ENCODE measurements at regions not wholly inside any gene's neighbourhood (a gene's known extent, or its start where the extent isn't known, plus 50 kb on each side); places are given as distances from the start of the nearest gene placed in this dataset.

DNA sequence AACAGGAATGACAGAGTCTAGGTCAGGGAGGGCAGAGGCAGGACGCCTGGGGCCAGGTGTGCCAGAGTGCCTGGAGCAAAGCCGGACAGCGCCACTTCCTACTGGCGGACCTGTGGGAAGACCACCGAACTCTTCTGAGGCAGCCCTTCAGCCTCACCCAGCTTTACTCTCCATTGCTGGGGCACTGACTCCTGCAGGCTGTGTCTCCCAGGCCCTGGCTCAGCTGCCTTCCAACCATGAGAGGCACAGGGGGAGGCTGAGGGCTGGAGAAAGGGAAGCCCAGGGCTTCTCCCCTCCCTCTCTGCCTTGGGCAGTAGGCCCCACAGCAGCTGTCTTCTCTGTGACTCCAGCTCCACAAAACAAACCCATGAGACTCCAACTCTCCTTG, 139.6 kb upstream of the UNC5B start:
- peaks cover 11 to 33% (median 22%) of the 10 kb centered on the region in 3 donors for H3K4me1 ChIP-seq (ENCODE audit: control insufficient read depth in 3 of 3, insufficient read depth in 3 of 3, low read length in 3 of 3)

DNA sequence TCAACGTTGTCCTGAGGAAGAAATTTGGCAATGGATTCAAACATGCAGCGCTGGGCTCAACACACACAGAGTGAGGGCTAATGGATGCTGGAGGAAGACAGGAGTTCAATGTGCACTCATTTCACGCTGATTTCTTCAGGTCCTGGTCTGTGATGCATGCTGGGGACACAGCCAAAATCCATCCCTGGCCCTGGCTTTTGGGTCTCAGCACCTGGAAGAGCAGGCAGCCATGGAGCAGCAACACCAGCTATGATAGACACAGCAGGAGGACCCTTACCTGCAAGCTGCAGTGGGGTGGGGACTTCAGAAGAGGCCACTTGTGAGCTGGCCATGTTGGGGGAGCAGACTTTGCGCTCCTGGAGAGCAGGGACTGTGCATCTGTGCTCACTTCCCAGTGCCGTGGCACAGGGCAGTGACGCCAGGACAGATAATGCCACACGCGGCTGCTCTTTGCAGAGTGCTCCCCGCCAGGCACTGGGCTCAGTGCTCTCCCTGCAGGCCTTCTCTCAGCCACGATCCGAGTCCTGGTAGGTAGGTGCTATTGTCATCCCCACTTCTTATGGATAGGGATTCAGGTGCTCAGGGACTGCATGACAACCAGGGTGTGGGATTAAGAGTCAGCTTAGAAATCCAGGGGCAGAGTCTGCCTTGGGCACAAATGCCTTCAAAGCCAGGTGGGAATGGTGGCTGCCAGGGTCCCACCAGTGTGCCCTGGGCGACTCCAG, 138.8 kb upstream of the UNC5B start:
- Histone ChIP-seq H3K9ac (ENCODE audit: low read depth in 1 of 3, low read length in 3 of 3) (no peak overlapping the region), H3K4me1 (ENCODE audit: control insufficient read depth in 3 of 3, insufficient read depth in 3 of 3, low read length in 3 of 3) (peaks cover 11 to 31% (median 21%) of the 10 kb centered on the region in 3 donors), H3K9me3 (ENCODE audit: control insufficient read depth in 3 of 3, low read length in 3 of 3) (no peaks in the 10 kb centered on the region), H3K4me3 (ENCODE audit: low read length in 3 of 3) (no peak overlapping the region), H3K36me3 (ENCODE audit: control insufficient read depth in 3 of 3, insufficient read depth in 3 of 3, low read length in 3 of 3) (no peaks in the 10 kb centered on the region), H3K27ac (ENCODE audit: low read depth, low read length) (no peak overlapping the region), H3K27me3 (ENCODE audit: control insufficient read depth in 3 of 3, insufficient read depth in 3 of 3, low read length in 3 of 3) (peaks cover 0 to 2% (median 0%) of the 10 kb centered on the region in 3 donors)

More for the DNA sequence above, 139.6 kb upstream of the UNC5B start:
- Histone ChIP-seq H3K27ac (ENCODE audit: low read depth, low read length) (no peak overlapping the region), H3K9ac (ENCODE audit: low read depth in 1 of 3, low read length in 3 of 3) (no peak overlapping the region), H3K27me3 (ENCODE audit: control insufficient read depth in 3 of 3, insufficient read depth in 3 of 3, low read length in 3 of 3) (peaks cover 0 to 2% (median 0%) of the 10 kb centered on the region in 3 donors), H3K36me3 (ENCODE audit: control insufficient read depth in 3 of 3, insufficient read depth in 3 of 3, low read length in 3 of 3) (no peaks in the 10 kb centered on the region), H3K9me3 (ENCODE audit: control insufficient read depth in 3 of 3, low read length in 3 of 3) (no peaks in the 10 kb centered on the region), H3K4me3 (ENCODE audit: low read length in 3 of 3) (no peak overlapping the region)

DNA sequence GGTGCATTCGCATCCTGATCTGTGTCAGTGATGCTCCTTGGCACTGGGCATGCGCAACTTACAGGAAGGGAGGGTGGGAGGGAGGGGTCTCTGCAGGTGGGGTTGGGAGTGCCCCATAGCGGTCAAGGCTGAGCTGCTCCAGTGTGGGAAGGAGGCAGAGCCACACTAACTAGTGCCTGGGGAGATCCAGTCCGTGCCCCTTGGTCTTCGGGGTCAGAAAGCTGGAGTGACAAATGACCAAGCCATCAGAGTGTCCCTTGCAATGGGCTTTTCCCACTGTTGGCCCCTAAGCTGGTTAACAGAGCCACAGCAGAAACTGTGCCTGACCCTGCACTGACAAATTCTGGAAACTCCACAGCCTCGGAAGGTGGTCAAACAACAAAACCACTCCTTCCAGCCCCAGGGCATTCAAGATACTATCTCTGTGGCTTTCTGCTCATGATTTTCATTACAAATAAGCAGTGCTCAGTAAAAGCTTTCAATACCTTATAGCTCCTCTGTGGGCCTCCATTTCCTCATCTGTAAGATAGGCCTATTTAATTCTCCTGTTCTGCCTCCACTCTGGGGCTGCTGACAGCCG, 138.1 kb upstream of the UNC5B start:
- H3K36me3 ChIP-seq (ENCODE audit: control insufficient read depth in 3 of 3, insufficient read depth in 3 of 3, low read length in 3 of 3): no peaks in the 10 kb centered on the region
- H3K9ac ChIP-seq (ENCODE audit: low read depth in 1 of 3, low read length in 3 of 3): no peak overlapping the region
- no peak overlapping the region for H3K4me3 ChIP-seq (ENCODE audit: low read length in 3 of 3)
- H3K9me3 ChIP-seq (ENCODE audit: control insufficient read depth in 3 of 3, low read length in 3 of 3): no peaks in the 10 kb centered on the region
- H3K27ac ChIP-seq (ENCODE audit: low read depth, low read length): no peak overlapping the region
- H3K4me1 ChIP-seq (ENCODE audit: control insufficient read depth in 3 of 3, insufficient read depth in 3 of 3, low read length in 3 of 3): peaks cover 8 to 25% (median 15%) of the 10 kb centered on the region in 3 donors
- H3K27me3 ChIP-seq (ENCODE audit: control insufficient read depth in 3 of 3, insufficient read depth in 3 of 3, low read length in 3 of 3): peaks cover 0 to 2% (median 0%) of the 10 kb centered on the region in 3 donors

- Histone ChIP-seq H3K4me3 (ENCODE audit: low read length in 3 of 3) (peak overlapping the region in 1 of 3 donors; percentile 3), H3K4me1 (ENCODE audit: control insufficient read depth in 3 of 3, insufficient read depth in 3 of 3, low read length in 3 of 3) (peaks cover 5 to 22% (median 12%) of the 10 kb centered on the region in 3 donors), H3K27ac (ENCODE audit: low read depth, low read length) (no peak overlapping the region), H3K9ac (ENCODE audit: low read depth in 1 of 3, low read length in 3 of 3) (peak overlapping the region in 1 of 3 donors; percentile 33), H3K27me3 (ENCODE audit: control insufficient read depth in 3 of 3, insufficient read depth in 3 of 3, low read length in 3 of 3) (peaks cover 0 to 3% (median 2%) of the 10 kb centered on the region in 3 donors), H3K36me3 (ENCODE audit: control insufficient read depth in 3 of 3, insufficient read depth in 3 of 3, low read length in 3 of 3) (no peaks in the 10 kb centered on the region), H3K9me3 (ENCODE audit: control insufficient read depth in 3 of 3, low read length in 3 of 3) (no peaks in the 10 kb centered on the region)
Observed at GRCh38 chr10:71075086-71075758, 137.1 kb upstream of the UNC5B start.

- peaks cover 5 to 22% (median 12%) of the 10 kb centered on the region in 3 donors for H3K4me1 ChIP-seq (ENCODE audit: control insufficient read depth in 3 of 3, insufficient read depth in 3 of 3, low read length in 3 of 3)
Observed at GRCh38 chr10:71075759-71076472, 136.5 kb upstream of the UNC5B start.

DNA sequence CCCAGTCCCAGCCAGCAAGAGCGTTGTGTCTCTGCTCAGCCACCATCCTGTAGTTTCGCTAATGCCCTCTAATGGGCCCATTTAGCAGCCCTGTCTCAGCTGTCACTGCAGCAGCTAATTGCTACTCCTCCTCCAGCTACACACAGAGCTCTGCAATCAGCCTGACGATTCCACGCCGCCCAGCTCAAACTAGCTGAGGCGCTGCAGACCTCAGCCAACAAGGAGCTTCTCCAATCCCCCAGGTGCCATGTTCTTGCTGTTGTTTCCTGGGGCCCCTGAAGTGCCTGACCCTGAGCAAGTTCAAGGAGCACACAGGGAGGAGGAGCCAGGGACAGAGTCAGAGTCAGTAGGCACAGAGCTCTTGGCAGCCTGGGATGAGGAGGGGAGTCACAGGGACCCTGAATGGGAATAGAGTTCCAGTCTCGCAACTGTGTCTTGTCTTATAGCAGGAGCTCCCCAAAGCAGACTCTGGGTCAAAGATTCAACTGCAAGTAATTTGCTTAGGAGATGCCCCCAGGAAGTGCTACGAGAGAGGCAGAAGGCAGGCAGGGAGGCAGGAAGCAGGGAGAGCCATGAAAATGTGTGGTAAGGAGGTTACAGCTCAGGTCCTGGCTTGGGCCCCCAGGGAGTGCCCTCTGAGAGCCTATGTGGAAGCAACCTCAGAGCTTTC, 135.8 kb upstream of the UNC5B start:
- Histone ChIP-seq H3K27me3 (ENCODE audit: control insufficient read depth in 3 of 3, insufficient read depth in 3 of 3, low read length in 3 of 3) (peaks cover 0 to 3% (median 2%) of the 10 kb centered on the region in 3 donors), H3K4me1 (ENCODE audit: control insufficient read depth in 3 of 3, insufficient read depth in 3 of 3, low read length in 3 of 3) (peaks cover 5 to 22% (median 12%) of the 10 kb centered on the region in 3 donors)

More at GRCh38 chr10:71075759-71076472, 136.5 kb upstream of the UNC5B start:
- H3K27ac ChIP-seq (ENCODE audit: low read depth, low read length): no peak overlapping the region
- peaks cover 0 to 3% (median 2%) of the 10 kb centered on the region in 3 donors for H3K27me3 ChIP-seq (ENCODE audit: control insufficient read depth in 3 of 3, insufficient read depth in 3 of 3, low read length in 3 of 3)
- no peaks in the 10 kb centered on the region for H3K9me3 ChIP-seq (ENCODE audit: control insufficient read depth in 3 of 3, low read length in 3 of 3)
- H3K4me3 ChIP-seq (ENCODE audit: low read length in 3 of 3): peak overlapping the region in 1 of 3 donors; percentile 3
- no peaks in the 10 kb centered on the region for H3K36me3 ChIP-seq (ENCODE audit: control insufficient read depth in 3 of 3, insufficient read depth in 3 of 3, low read length in 3 of 3)
- no peak overlapping the region for H3K9ac ChIP-seq (ENCODE audit: low read depth in 1 of 3, low read length in 3 of 3)

GRCh38 chr10:71077143-71077581, 135.2 kb upstream of the UNC5B start:
- Histone ChIP-seq H3K4me1 (ENCODE audit: control insufficient read depth in 3 of 3, insufficient read depth in 3 of 3, low read length in 3 of 3) (peaks cover 5 to 22% (median 12%) of the 10 kb centered on the region in 3 donors), H3K27me3 (ENCODE audit: control insufficient read depth in 3 of 3, insufficient read depth in 3 of 3, low read length in 3 of 3) (peaks cover 0 to 3% (median 2%) of the 10 kb centered on the region in 3 donors)

More for the DNA sequence above, 135.8 kb upstream of the UNC5B start:
- Histone ChIP-seq H3K4me3 (ENCODE audit: low read length in 3 of 3) (no peak overlapping the region), H3K36me3 (ENCODE audit: control insufficient read depth in 3 of 3, insufficient read depth in 3 of 3, low read length in 3 of 3) (no peaks in the 10 kb centered on the region), H3K9ac (ENCODE audit: low read depth in 1 of 3, low read length in 3 of 3) (no peak overlapping the region), H3K27ac (ENCODE audit: low read depth, low read length) (no peak overlapping the region), H3K9me3 (ENCODE audit: control insufficient read depth in 3 of 3, low read length in 3 of 3) (no peaks in the 10 kb centered on the region)

DNA sequence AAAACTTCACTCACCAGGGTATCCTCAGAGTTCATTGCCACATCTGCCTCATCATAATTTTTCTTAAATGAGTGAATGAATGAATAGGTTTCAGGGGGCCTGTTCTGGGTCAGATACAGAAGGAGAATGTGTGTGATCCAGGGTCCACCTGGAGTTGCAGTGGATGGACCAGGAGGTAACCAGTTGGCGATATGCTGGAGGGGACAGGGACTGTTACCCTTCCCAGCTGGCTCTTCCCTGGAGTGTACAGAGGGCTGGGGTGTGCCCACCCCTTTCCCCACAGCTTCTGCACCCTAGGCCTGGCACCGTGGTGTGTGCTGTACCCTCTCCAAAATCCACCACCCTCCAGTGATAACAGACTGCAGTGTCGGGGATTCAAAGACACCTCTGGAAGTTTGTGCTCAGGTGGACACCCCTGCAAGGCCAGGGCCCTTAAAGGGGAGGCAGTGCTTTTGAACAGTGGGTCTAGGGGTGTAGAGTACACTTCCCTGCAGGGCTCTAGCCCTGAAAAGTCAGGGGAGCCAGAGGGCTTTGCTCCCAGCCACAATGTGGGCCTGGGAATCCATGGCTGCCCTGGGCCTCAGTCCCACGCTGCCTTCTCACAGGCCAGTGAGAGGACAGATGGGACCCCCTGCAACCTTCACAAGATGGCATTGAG, 134.4 kb upstream of the UNC5B start:
- no peak overlapping the region for H3K27ac ChIP-seq (ENCODE audit: low read depth, low read length)

More at GRCh38 chr10:71077143-71077581, 135.2 kb upstream of the UNC5B start:
- Histone ChIP-seq H3K27ac (ENCODE audit: low read depth, low read length) (no peak overlapping the region), H3K4me3 (ENCODE audit: low read length in 3 of 3) (no peak overlapping the region), H3K9me3 (ENCODE audit: control insufficient read depth in 3 of 3, low read length in 3 of 3) (no peaks in the 10 kb centered on the region), H3K9ac (ENCODE audit: low read depth in 1 of 3, low read length in 3 of 3) (no peak overlapping the region), H3K36me3 (ENCODE audit: control insufficient read depth in 3 of 3, insufficient read depth in 3 of 3, low read length in 3 of 3) (no peaks in the 10 kb centered on the region)

More for the DNA sequence above, 134.4 kb upstream of the UNC5B start:
- no peak overlapping the region for H3K4me3 ChIP-seq (ENCODE audit: low read length in 3 of 3)
- peaks cover 0 to 3% (median 2%) of the 10 kb centered on the region in 3 donors for H3K27me3 ChIP-seq (ENCODE audit: control insufficient read depth in 3 of 3, insufficient read depth in 3 of 3, low read length in 3 of 3)
- no peaks in the 10 kb centered on the region for H3K9me3 ChIP-seq (ENCODE audit: control insufficient read depth in 3 of 3, low read length in 3 of 3)
- H3K4me1 ChIP-seq (ENCODE audit: control insufficient read depth in 3 of 3, insufficient read depth in 3 of 3, low read length in 3 of 3): peaks cover 5 to 22% (median 12%) of the 10 kb centered on the region in 3 donors
- no peak overlapping the region for H3K9ac ChIP-seq (ENCODE audit: low read depth in 1 of 3, low read length in 3 of 3)
- H3K36me3 ChIP-seq (ENCODE audit: control insufficient read depth in 3 of 3, insufficient read depth in 3 of 3, low read length in 3 of 3): no peaks in the 10 kb centered on the region
